Smooth muscle cell (in vitro differentiated cells): ENCODE measurements at regions not wholly inside any gene's neighbourhood (a gene's known extent, or its start where the extent isn't known, plus 50 kb on each side); places are given as distances from the start of the nearest gene placed in this dataset.

Experiments used
- DNase-seq: peaks from one replicate; lab custom pipeline; 2025; ENCODE audit not compliant: unreplicated experiment; lab: John Stamatoyannopoulos, UW
- H2AFZ ChIP-seq: fragments of 200-600 bp; sonication (generic); 2 replicates; pipeline ENCODE4 v1.6.0; 2016; ENCODE audit warnings: antibody characterized with exemption, low read depth, mild to moderate bottlenecking
- H3F3A ChIP-seq: fragments of 200-600 bp; sonication (generic); 2 replicates; pipeline ENCODE4 v1.6.0; 2017; ENCODE audit warnings: antibody characterized with exemption, low read depth
- H3K27ac ChIP-seq: fragments of 200-600 bp; sonication (generic); 2 replicates; pipeline ENCODE4 v1.5.1; 2016; ENCODE audit warnings: low read depth, mild to moderate bottlenecking
- H3K27me3 ChIP-seq: fragments of 200-600 bp; sonication (generic); 2 replicates; pipeline ENCODE4 v1.6.1; 2016; ENCODE audit warnings: low read depth, mild to moderate bottlenecking
- H3K36me3 ChIP-seq: fragments of 200-600 bp; sonication (generic); 2 replicates; pipeline ENCODE4 v1.5.1; 2016; ENCODE audit warnings: low read depth
- H3K4me1 ChIP-seq: fragments of 200-600 bp; sonication (generic); 2 replicates; pipeline ENCODE4 v1.5.1; 2016; ENCODE audit warnings: low read depth
- H3K4me2 ChIP-seq: fragments of 200-600 bp; sonication (generic); 2 replicates; pipeline ENCODE4 v1.6.0; 2016; ENCODE audit warnings: mild to moderate bottlenecking
- H3K4me3 ChIP-seq: fragments of 200-600 bp; sonication (generic); 2 replicates; pipeline ENCODE4 v1.5.1; 2016; ENCODE audit warnings: mild to moderate bottlenecking
- H3K79me2 ChIP-seq: fragments of 200-600 bp; sonication (generic); 2 replicates; pipeline ENCODE4 v1.6.0; 2016; ENCODE audit warnings: low read depth, mild to moderate bottlenecking
- H3K9ac ChIP-seq: fragments of 200-600 bp; sonication (generic); 2 replicates; pipeline ENCODE4 v1.6.0; 2016; ENCODE audit warnings: low read depth
- H3K9me3 ChIP-seq: fragments of 200-600 bp; sonication (generic); replicated peaks from 2 replicates; pipeline ENCODE4 v1.5.1; 2016; ENCODE audit warnings: low read depth
- H4K20me1 ChIP-seq: fragments of 200-600 bp; sonication (generic); 2 replicates; pipeline ENCODE4 v1.6.0; 2016; ENCODE audit warnings: low read depth
- WGBS: methylation state at CpG from one replicate; pipeline ENCODE4 v1.1.7; 2016; ENCODE audit warnings: low lambda C conversion rate; 5-methylcytosine and 5-hydroxymethylcytosine counted together
- TF ChIP-seq, protein P1 (sequence below): fragments of 200-600 bp; sonication (generic); IDR thresholded peaks from 2 replicates; pipeline ENCODE4 v1.5.1; 2017; ENCODE audit warnings: borderline replicate concordance, mild to moderate bottlenecking, antibody characterized with exemption; ENCODE audit not compliant: insufficient read depth, poor library complexity, severe bottlenecking

DNA sequence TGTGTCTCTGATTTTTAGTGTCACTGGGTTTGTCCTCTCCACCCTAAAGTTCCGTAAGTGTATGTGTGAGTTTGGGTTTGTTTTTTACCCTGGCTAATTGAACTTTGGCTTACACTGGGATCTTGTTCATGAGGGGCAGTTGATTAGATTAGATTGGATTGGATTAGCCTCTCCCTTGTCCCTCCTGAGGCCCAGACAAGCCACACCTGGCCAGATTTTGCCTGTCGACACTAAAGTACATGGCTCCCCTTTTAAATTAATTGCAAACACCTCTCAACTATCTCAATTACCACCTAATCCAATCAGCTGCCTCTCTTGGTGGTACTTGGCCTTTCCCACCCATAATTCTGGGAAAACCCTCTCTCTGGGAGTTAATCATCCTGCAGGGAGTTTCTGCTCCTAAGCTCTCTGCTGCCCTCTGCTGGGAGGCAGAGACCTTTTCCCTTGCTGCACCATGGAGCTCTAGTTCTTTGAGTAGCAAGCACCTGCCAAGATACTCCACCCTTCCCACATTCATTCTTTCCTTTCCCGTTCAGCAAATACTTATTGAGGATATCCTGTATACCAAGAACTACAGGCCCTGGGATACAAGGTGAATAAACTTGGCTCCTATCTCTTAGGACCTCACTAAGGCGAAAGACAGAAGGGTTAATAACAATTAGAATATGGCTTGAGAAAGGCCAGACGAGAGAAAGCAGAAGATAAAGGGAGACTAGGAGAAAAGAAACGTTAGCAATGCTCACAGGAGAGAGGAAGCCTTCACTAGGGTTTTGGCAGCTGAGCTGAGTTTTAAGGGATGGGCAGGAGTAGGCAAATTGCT is 60.0 kb upstream of the MPHOSPH6 start:
- no peak overlapping the region for H3K27ac ChIP-seq
- DNase-seq, result peak; percentile 30
- H3K9ac ChIP-seq, result no peak overlapping the region

DNA sequence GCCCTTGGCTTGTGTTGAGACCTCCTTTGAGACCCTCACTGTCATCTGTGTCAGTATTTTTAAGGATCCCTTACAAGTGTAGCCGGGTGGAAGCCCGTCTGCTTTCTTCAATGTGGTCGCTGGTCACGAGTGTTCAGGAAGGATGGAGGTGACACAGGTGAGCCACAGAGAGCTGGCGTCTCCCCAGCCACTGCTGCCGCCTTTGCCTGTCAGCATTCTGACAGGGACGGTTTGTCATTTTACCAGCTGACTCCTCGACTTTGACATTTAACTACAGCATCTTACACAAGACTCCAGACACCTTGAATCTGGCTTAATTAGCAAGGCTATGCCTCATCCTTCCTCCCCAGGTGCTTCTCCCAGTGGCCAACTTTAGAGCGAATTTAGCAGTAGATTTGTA is 56.3 kb upstream of the MPHOSPH6 start:
- Histone ChIP-seq H3K4me2 (no peak overlapping the region), H3K9ac (no peak overlapping the region), H3F3A (no peaks in the 10 kb centered on the region), H3K4me3 (no peak overlapping the region), H4K20me1 (no peaks in the 10 kb centered on the region), H3K4me1 (no peaks in the 10 kb centered on the region), H3K27me3 (peaks cover 16% of the 10 kb centered on the region), H3K79me2 (no peaks in the 10 kb centered on the region), H2AFZ (no peak overlapping the region), H3K27ac (no peak overlapping the region), H3K9me3 (no peaks in the 10 kb centered on the region), H3K36me3 (no peaks in the 10 kb centered on the region)
- DNase-seq, result no peak
- WGBS, result 61% methylated on average over 9 of the region's 9 CpGs
- TF ChIP-seq, protein P1, sequence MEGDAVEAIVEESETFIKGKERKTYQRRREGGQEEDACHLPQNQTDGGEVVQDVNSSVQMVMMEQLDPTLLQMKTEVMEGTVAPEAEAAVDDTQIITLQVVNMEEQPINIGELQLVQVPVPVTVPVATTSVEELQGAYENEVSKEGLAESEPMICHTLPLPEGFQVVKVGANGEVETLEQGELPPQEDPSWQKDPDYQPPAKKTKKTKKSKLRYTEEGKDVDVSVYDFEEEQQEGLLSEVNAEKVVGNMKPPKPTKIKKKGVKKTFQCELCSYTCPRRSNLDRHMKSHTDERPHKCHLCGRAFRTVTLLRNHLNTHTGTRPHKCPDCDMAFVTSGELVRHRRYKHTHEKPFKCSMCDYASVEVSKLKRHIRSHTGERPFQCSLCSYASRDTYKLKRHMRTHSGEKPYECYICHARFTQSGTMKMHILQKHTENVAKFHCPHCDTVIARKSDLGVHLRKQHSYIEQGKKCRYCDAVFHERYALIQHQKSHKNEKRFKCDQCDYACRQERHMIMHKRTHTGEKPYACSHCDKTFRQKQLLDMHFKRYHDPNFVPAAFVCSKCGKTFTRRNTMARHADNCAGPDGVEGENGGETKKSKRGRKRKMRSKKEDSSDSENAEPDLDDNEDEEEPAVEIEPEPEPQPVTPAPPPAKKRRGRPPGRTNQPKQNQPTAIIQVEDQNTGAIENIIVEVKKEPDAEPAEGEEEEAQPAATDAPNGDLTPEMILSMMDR, result no peak

More for the DNA sequence above, 60.0 kb upstream of the MPHOSPH6 start:
- Histone ChIP-seq H3F3A (no peaks in the 10 kb centered on the region), H3K4me1 (no peaks in the 10 kb centered on the region), H2AFZ (no peak overlapping the region), H3K9me3 (no peaks in the 10 kb centered on the region), H3K36me3 (no peaks in the 10 kb centered on the region), H3K4me2 (no peak overlapping the region), H3K27me3 (peaks cover 23% of the 10 kb centered on the region), H3K79me2 (no peaks in the 10 kb centered on the region), H3K4me3 (no peak overlapping the region), H4K20me1 (no peaks in the 10 kb centered on the region)
- TF ChIP-seq, protein P1, result peak; percentile 97
- WGBS, result 56% methylated on average over 6 of the region's 6 CpGs

DNA sequence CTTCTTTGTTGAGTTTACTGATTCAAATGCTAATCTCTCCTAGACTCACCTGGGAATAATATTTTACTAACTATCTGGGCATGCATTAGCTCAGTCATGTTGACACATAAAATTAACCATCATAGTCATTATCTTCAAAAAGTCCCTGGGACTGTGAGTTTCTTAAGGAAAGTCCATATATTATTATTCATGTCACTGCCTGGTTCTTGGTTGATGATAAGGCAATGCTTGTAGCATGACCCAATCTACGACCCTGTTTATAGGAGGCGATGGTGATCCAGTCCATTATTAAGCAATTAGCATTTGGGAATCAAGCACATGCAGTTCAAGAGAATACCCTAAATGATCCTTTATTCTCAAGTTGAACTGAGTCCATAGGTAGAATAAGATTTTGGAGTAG is 54.8 kb upstream of the MPHOSPH6 start:
- Histone ChIP-seq H3K36me3 (no peaks in the 10 kb centered on the region), H3K9me3 (no peaks in the 10 kb centered on the region), H4K20me1 (no peaks in the 10 kb centered on the region), H3K27me3 (peaks cover 16% of the 10 kb centered on the region), H3K4me2 (no peak overlapping the region), H3F3A (no peaks in the 10 kb centered on the region), H2AFZ (no peak overlapping the region), H3K27ac (no peak overlapping the region), H3K4me1 (no peaks in the 10 kb centered on the region), H3K4me3 (no peak overlapping the region), H3K9ac (no peak overlapping the region), H3K79me2 (no peaks in the 10 kb centered on the region)
- TF ChIP-seq, protein P1, result no peak
- WGBS, result 92% methylated on average over 2 of the region's 2 CpGs
- no peak for DNase-seq

DNA sequence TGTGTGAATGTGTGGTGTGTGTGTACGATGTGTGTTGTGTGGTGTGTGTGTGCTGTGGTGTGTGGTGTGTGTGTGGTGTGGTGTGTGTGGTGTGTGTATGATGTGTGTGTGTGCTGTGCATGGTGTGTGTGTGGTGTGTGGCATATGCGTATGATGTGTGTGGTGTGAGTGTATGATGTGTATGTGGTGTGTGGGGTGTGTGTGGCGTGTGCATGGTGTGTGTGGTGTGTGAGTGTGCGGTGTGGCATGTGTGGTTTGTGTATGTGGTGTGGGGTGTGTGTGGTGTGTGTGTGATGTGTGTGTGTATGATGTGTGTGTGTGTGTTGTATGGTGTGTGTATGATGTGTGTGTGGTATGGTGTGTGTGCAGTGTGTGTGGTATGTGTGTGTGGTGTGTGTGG is 50.5 kb upstream of the MPHOSPH6 start:
- Histone ChIP-seq H3K9ac (no peak overlapping the region), H3K4me3 (no peak overlapping the region), H3K27ac (no peak overlapping the region), H2AFZ (no peak overlapping the region), H3K36me3 (no peaks in the 10 kb centered on the region), H3K4me2 (no peak overlapping the region), H4K20me1 (no peaks in the 10 kb centered on the region), H3K4me1 (no peaks in the 10 kb centered on the region), H3K27me3 (peaks cover 13% of the 10 kb centered on the region), H3F3A (no peaks in the 10 kb centered on the region), H3K9me3 (no peaks in the 10 kb centered on the region), H3K79me2 (no peaks in the 10 kb centered on the region)
- WGBS, result 90% methylated on average over 3 of the region's 4 CpGs
- TF ChIP-seq, protein P1, result no peak
- no peak for DNase-seq
